NCI-H1092 treated with DMSO at 0.1 percent for 48 hours (cell line): ENCODE measurements at regions not wholly inside any gene's neighbourhood (a gene's known extent, or its start where the extent isn't known, plus 50 kb on each side); places are given as distances from the start of the nearest gene placed in this dataset.
"Not testable (repeated sequence)": the region's sequence is repeated elsewhere in the genome, so short reads cannot be mapped to it uniquely, and the experiment has no call there.

Experiments used
- DNase-seq: peaks from one replicate; lab custom pipeline; 2025; lab: John Stamatoyannopoulos, UW

DNA sequence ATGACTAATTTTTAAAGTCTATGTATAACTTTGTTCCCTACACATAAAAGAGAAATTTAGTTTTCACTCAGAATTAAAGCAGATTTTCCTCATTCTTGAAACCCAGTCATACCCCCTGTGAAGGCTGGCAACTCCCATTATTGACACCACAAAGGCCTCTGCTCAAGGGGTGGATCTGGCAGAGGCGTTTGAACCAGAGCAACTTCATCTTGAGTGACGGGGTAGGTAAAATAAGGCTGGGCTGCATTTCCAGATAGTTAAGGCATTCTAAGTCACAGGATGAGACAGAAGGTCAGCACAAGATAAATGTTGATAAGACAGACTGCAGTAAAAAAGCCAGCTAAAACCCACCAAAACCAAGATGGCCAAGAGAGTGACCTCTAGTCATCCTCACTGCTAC, 177.2 kb upstream of the OR13F1 start:
- DNase-seq = no peak

GRCh38 chr9:104329245-104329644, 174.8 kb upstream of the OR13F1 start:
- no peak for DNase-seq

DNA sequence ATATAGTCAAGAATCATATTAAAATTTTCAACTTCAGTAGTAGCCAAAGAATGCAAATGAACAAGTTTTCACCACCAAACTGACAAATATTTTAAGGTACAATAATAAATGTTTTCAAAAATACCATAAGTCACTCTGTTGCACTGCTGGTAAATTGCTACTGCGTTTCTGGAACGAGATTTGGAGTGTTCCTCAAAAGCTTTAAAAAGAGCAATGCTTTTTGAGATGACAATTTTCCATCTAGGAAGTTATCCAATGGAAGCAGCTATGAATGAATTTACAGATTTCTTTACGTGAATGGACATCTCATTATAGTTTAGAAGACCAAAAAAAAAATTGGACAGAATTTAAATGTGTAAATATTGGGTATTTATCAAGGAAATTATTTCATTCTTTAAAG, 173.2 kb upstream of the OR13F1 start:
- no peak for DNase-seq

DNA sequence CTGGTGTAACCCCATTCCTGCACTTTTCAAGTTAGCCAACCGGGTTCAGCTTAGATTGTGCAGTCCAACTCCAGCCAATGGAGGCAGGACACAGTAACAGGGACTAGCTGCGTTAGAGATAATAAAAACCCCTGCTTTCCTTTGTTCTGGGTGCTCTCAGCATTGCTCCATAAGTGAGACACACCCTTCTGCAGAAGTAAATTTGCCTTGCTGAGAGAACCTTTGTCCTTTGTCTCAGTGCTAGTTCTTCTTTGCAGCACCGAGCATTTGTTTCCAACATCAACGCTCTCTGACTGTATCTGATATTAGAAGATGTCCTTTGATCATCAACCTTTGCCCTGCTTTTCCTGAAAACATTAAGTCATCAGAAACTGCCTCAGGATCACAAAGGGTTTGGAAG, 169.5 kb upstream of the OR13F1 start:
- no peak for DNase-seq

GRCh38 chr9:104339692-104340091, 164.4 kb upstream of the OR13F1 start:
- DNase-seq = no peak

GRCh38 chr9:104342552-104342951, 161.5 kb upstream of the OR13F1 start:
- no peak for DNase-seq

DNA sequence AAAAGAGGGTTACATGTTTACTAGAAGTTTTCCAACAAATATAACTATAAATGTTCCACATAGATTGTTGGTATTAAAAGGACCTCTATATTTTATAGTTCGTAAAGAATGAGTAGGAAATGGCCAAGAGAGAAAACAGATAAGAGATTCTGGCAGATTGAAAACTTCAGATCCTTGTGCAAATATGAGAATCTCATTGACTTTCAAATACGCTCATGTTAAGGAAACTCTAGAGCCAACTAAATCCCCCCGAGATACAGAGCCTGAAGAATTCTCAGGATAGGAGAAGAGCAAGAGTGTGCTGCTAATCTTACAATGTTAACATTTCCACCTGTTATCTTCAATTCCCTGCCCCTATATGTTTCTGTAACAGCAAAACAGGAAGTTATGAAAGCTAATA, 159.0 kb upstream of the OR13F1 start:
- no peak for DNase-seq

DNA sequence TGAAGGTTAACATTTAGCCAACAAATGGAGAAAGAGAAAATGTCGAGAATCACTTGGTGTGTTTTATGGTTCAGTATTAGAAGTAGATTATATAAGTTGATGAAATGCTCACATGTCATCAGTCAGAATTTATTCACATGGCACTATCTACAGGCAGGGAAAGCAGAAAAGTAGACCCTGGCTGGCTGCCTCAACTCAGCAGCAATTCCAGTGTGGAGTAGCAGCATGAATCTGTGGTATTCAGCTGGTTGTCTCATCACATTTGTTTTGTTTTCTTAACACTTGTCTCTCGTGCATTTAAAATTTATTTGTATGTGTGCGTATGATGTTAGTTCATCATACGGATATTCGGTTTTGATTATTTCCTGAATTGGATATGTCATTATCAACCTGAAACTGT, 153.5 kb upstream of the OR13F1 start:
- no peak for DNase-seq

DNA sequence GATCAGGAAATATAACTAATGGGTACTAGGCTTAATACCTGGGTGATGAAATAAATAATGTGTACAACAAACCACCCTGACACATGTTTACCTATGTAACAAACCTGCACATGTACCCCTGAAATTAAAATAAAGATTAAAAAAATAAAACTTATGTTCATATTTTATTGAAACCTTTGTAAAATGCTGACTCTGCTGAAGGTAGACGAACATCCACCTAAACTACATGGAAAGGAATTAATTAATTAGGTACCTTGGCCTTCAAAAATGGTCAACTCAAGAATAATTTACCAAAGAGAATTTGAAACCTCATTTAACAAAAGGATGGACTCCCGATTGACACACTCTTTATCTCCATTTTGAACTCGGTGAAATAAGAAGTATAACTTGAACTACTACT, 152.3 kb upstream of the OR13F1 start:
- DNase-seq = no peak

DNA sequence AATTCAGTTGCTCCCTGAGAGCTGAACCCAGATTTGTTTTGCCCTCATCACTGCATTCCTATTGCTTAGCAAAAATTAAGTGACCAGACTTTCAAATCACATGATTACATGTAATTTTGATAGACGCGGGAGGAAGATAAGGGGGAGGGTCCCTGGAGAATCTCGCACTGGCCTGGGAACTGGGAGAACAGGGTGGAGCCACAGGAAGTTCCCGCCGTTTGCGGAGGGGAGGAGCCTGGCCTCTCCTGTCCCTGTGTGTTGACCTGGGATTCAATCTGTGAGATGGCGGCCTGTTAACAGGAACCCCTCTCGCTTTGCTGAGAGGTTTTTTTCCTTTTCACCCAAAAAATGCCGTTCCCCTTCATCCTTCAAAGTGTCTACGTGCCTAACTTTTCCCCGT, 142.9 kb upstream of the OR13F1 start:
- DNase-seq = no peak

DNA sequence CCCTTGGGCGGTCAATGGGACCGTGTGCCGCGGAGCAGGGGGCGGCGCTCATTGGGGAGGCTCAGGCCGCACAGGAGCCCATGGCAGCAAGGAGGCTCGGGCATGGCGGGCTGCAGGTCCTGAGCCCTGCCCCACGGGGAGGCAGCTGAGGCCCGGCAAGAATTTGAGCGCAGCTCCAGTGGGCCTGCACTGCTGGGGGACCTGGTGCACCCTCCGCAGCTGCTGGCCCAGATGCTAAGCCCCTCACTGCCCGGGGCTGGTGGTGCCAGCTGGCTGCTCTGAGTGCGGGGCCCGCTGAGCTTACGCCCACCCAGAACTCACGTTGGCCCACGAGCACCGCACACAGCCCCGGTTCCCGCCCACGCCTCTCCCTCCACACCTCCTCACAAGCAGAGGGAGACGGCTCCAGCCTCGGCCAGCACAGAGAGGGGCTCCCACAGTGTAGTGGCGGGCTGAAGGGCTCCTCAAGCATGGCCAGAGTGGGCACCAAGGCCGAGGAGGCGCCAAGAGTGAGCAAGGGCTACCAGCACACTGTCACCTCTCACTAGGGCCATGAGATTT, 141.1 kb upstream of the OR13F1 start:
- no peak for DNase-seq

DNA sequence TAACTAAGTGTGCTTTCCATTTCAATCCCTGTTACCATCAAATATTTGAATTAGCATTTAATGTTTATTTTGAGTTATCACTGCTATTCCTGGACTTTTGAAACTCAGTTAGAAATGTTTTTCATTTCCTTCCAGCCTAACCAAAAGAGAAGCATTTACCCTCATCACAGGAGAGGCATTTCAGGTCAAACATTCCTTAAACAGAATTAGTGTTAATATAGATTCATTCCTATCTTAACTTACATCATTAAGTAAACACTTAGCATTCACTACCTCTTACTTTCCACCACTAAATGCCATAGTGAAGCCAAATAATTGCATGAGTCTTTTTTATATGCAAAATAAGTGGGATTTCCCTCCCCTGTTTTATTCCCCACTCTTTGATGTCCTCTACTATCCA, 136.6 kb upstream of the OR13F1 start:
- no peak for DNase-seq

- not testable (repeated sequence) for DNase-seq
Measured at GRCh38 chr9:104368318-104368717, 135.7 kb upstream of the OR13F1 start.

DNA sequence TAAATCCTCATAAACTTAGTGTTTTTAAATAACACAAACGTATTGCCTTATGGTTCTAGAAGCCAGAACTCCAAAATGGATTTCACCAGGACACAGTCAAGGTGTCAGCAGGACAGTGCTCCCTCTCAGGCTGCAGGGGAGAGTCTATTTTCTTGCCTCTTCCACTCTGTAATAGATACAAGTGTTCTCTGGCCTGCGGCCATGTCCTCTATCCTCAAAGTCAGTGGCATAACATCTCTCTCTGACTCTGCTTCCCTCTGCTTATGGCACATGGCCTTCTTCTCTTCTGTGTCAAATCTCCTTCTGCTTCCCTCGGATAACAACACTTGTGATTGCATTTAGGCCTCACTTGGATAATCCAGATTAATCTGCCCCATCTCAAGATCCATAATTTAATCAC, 129.4 kb upstream of the OR13F1 start:
- no peak for DNase-seq

- peak; percentile 43 for DNase-seq
Measured at GRCh38 chr9:104386013-104386412, 118.0 kb upstream of the OR13F1 start.

GRCh38 chr9:104386425-104387069, 117.5 kb upstream of the OR13F1 start:
- peak; percentile 71 for DNase-seq

DNA sequence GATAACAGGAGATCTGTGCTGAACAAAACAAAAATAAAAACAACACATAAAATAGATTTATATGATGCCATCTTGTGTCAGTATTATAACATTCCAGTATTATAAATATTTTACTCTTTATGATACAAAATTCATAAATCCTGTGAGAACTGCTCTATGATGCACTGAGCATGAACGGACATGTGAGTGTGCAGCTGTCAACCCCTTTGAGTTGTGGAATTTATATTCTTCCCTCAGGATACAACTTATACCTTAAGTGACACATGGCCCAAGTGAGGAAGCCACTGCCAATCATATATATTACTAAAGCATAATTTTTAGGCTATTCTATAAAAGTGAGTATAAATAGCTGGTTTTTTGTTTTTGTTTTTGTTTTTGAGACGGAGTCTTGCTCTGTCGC, 116.0 kb upstream of the OR13F1 start:
- no peak for DNase-seq

GRCh38 chr9:104389341-104389740, 114.7 kb upstream of the OR13F1 start:
- DNase-seq = no peak

DNA sequence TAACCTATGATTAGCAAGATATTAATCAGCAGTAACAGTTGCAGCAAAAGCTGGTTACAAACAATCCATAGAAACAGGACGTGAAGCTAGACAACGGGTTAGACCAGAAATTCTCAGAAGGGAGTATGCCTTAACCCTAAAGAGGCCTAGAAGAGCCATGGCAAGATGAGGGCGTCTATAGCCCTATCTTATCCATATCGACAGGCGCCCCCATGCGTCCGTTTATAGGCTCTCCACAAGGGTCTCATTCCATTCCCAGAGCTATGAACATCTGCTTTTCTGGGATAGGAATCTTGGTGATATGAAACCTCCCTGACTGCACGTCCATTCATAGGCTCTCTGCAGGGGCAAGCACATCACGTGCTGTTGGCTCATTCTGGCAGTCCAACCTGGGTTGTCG, 109.2 kb upstream of the OR13F1 start:
- not testable (repeated sequence) for DNase-seq

- DNase-seq = no peak
Measured at GRCh38 chr9:104412238-104412637, 91.8 kb upstream of the OR13F1 start.

DNA sequence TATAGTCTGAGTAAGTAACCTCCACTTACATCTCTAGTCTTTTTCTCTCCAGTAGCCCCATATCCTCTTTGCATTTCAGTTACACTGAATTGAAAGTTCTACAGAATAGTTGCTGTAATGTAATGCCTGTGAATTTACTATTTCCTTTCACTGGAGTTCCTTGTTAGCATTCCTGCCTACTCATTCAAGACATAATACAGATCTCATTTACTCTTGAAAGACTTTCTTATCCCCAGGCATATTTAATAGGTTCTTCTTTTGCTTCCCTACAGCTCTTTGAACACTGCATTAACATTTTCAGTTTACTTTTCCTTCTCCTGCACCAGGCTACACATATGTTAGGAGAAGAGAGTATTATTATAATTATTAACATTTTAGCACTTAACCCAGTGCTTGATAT, 87.6 kb upstream of the OR13F1 start:
- DNase-seq = no peak

GRCh38 chr9:104417296-104417695, 86.8 kb upstream of the OR13F1 start:
- DNase-seq = no peak

DNA sequence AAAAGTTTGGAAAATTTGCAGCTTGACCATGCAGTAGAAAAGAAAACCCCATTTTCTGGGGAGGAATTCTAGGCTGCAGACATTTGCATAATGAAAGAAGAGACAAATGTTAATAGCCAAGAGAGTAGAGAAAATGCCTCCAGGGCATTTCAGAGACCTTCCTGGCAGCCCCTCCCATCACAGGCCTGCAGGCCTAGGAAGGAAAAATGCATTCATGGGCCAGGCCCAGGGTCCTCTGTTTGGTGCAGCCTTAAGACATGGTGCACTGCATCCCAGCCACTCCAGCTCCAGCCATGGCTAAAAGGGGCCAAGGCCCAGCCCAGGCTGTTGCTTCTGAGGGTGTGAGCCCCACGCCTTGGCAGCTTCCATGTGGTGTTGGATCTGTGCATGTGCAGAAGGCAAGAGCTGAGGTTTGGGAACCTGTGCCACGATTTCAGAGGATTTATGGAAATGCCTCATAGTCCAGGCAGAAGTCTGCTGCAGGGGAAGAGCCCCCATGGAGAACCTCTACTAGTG, 75.0 kb upstream of the OR13F1 start:
- DNase-seq = no peak

DNA sequence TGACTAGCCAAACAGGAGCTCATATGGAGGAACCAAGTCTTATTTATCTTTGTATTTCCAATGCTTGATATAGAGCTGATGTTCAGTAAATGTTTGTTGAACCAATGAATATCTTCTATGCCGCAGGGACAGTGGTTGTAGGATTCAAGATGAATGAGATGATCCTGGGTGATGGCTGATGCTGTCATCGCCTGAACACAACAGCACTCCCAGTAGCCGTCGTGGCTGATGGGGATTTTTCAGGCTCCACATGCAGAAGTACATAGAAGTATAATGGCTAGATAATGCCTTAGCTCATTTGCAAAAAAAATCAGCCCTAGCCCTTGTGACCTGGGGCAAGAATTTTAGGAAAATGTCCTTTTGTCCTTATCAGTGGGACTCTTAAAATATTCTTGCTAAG, 69.0 kb upstream of the OR13F1 start:
- DNase-seq = no peak
